ENCODE measurements at regions not wholly inside any gene's neighbourhood (a gene's known extent, or its start where the extent isn't known, plus 50 kb on each side); places are given as distances from the start of the nearest gene placed in this dataset.

GRCh38 chr14:31937730-31938346, 139.3 kb upstream of the ARHGAP5 start:
- DNase-seq (peak; percentile 48 to 79), ATAC-seq (peak; percentile 100)
- Mint-ChIP-seq H3K27ac (no peak overlapping the region), H3K9me3 (no peaks in the 10 kb centered on the region), H3K4me3 (no peak overlapping the region), H3K4me1 (peaks cover 8% of the 10 kb centered on the region), H3K27me3 (no peaks in the 10 kb centered on the region)

GRCh38 chr14:31939934-31940333, 137.2 kb upstream of the ARHGAP5 start:
- Mint-ChIP-seq H3K27ac (peak overlapping the region in 1 of 2 donors; percentile 21), H3K9me3 (no peaks in the 10 kb centered on the region), H3K4me1 (peaks cover 15% of the 10 kb centered on the region), H3K4me3 (no peak overlapping the region), H3K27me3 (no peaks in the 10 kb centered on the region)
- DNase-seq, result no peak
- ATAC-seq, result no peak

DNA sequence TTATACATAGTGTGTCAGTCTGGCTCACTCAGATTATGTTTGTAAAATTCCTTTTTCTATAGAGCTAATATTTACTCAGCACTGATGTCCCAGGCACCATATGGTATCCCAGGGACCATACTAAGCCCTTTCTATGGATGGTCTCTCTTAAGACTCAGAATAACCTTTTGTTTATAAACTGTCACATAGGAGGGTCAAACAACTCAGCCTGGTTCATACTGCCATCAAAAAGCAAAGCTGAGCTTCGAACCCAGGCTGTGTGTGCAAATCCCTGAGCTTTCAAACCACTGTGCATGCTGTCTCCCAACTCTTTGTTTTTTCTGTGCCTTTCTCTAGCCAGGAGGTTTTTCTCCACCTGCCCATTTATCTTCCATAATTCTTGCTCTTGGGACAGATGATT, 135.6 kb upstream of the ARHGAP5 start:
- no peak for DNase-seq
- Mint-ChIP-seq H3K4me1 (peaks cover 20% of the 10 kb centered on the region), H3K27ac (no peak overlapping the region), H3K27me3 (no peaks in the 10 kb centered on the region), H3K4me3 (no peak overlapping the region), H3K9me3 (no peaks in the 10 kb centered on the region)
- ATAC-seq, result no peak

- Mint-ChIP-seq H3K4me1 (peaks cover 20% of the 10 kb centered on the region), H3K27me3 (no peaks in the 10 kb centered on the region), H3K4me3 (no peak overlapping the region), H3K9me3 (no peaks in the 10 kb centered on the region), H3K27ac (no peak overlapping the region)
- ATAC-seq (no peak), DNase-seq (no peak)
These were observed 134.8 kb upstream of the ARHGAP5 start for GRCh38 chr14:31942166-31942841.

DNA sequence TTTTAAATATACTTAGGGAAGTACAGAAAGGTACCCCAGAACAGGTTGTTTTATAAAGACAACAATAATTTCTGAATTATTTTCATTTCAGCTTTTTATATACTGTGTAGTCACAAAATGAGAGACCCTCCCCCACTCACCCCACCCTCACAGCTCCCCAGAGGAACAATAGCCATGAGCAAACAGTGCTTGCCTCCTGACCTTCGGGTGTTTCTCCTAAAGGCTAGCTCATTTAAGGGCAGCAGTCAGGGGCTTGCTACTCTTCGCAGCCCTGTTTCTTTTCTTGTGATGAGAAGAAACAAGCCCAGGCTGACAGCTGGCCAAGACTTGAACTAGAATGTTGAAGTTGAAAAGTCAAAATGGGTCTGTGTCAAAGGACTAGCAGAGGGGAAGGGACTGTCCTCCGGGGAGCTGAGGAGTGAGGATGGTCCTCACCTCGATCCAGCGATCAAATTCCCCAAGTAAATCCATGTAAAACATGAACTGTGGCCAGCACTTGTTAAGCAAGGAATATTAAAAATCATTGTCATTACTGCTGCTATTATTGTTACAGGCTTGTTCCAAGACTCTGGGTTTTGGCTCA, 133.8 kb upstream of the ARHGAP5 start:
- ATAC-seq, result no peak
- Mint-ChIP-seq H3K27me3 (no peaks in the 10 kb centered on the region), H3K27ac (no peak overlapping the region), H3K9me3 (no peaks in the 10 kb centered on the region), H3K4me1 (peaks cover 12% of the 10 kb centered on the region), H3K4me3 (no peak overlapping the region)
- DNase-seq, result no peak

GRCh38 chr14:31943861-31944255, 133.2 kb upstream of the ARHGAP5 start:
- DNase-seq, result no peak
- Mint-ChIP-seq H3K9me3 (no peaks in the 10 kb centered on the region), H3K27me3 (no peaks in the 10 kb centered on the region), H3K4me3 (no peak overlapping the region), H3K4me1 (peaks cover 12% of the 10 kb centered on the region), H3K27ac (no peak overlapping the region)
- ATAC-seq, result no peak

DNA sequence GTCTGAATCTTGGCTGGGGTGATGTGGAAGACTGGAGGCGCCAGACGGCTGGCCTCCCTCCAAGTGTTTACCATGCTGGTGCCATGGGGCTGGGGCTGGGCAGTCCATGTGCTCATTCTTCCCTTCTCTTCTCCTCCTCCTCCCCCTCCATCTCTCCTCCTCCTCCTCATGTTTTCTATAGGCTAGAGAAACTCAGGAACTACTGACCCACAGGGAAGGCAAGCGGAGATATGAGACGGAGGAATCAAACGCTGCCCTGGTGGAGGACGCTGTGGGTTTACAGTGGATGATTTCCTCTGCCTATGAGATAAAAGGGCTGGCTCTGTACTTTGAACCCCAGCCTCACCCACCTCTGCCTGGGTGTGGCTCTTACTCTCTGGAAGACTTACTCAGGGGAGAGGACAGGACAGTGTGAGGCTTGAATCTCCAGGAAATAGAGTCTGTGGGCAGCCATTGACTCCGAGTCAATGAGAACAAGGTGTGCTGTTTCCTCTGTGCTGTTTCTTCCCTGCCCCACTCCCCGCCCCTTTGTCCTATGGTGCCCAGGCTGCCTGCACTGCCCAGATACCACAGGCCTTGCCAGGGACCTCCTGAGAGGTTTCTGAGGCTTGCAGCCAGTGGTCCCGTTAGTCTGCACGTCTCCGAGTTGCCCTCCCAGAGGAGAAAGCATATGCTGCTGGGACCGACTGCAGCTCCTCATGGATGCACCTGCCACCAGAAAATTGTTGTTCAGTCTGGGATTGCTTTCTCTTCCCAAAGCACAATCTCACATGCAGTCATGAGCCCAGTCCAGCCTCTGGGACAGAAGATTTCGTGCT, 132.6 kb upstream of the ARHGAP5 start:
- peaks cover 12% of the 10 kb centered on the region for H3K4me1 Mint-ChIP-seq

DNA sequence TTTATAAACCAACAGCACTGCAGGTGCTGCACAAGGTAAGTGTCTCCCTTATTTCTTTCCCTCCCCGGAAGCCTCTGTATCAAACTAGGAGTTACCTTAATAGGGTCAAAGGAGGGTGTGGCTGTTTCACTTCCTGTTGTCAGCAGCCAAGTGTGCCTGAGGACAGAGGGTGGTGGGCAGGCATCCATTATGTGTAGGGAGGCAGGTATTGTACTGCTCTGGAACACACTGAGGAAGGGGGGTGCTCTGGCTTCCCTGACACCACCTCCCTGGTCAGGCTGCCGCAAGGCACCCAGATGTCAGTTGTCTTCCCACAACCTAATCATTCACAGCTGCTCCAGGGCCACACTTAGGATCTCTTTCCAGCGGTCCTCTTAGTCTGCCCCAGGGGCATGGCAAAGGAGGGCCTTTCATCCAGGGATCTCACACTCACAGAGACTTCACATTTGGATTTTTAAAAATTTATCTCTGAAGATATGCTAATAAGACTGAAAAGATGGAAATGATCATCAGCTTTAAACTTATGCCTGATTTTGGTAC, 132.0 kb upstream of the ARHGAP5 start:
- Mint-ChIP-seq H3K9me3 (no peaks in the 10 kb centered on the region), H3K4me1 (peaks cover 12% of the 10 kb centered on the region), H3K4me3 (peak overlapping the region in 1 of 2 donors; percentile 26), H3K27ac (peak overlapping the region; percentile 16 to 50), H3K27me3 (no peaks in the 10 kb centered on the region)
- ATAC-seq (peak; percentile 76), DNase-seq (no peak)

More for the DNA sequence above, 132.6 kb upstream of the ARHGAP5 start:
- Mint-ChIP-seq H3K27ac (peak overlapping the region; percentile 50 to 53), H3K27me3 (no peaks in the 10 kb centered on the region), H3K9me3 (no peaks in the 10 kb centered on the region), H3K4me3 (no peak overlapping the region)
- DNase-seq, result no peak
- ATAC-seq, result peak; percentile 26

GRCh38 chr14:31945701-31946100, 131.4 kb upstream of the ARHGAP5 start:
- H3K27ac Mint-ChIP-seq, result no peak overlapping the region

GRCh38 chr14:31947076-31947475, 130.0 kb upstream of the ARHGAP5 start:
- no peak overlapping the region for H3K4me3 Mint-ChIP-seq

More at GRCh38 chr14:31945701-31946100, 131.4 kb upstream of the ARHGAP5 start:
- ATAC-seq, result no peak
- H3K4me1 Mint-ChIP-seq, result peaks cover 12% of the 10 kb centered on the region
- no peak overlapping the region for H3K4me3 Mint-ChIP-seq
- H3K9me3 Mint-ChIP-seq, result no peaks in the 10 kb centered on the region
- no peak for DNase-seq
- H3K27me3 Mint-ChIP-seq, result no peaks in the 10 kb centered on the region

GRCh38 chr14:31947680-31948595, 129.2 kb upstream of the ARHGAP5 start:
- Mint-ChIP-seq H3K4me3 (no peak overlapping the region), H3K27me3 (peaks cover 10% of the 10 kb centered on the region), H3K9me3 (no peaks in the 10 kb centered on the region), H3K4me1 (peaks cover 12% of the 10 kb centered on the region), H3K27ac (no peak overlapping the region)
- no peak for DNase-seq
- no peak for ATAC-seq

More at GRCh38 chr14:31947076-31947475, 130.0 kb upstream of the ARHGAP5 start:
- Mint-ChIP-seq H3K4me1 (peaks cover 12% of the 10 kb centered on the region), H3K9me3 (no peaks in the 10 kb centered on the region), H3K27me3 (peaks cover 10% of the 10 kb centered on the region), H3K27ac (no peak overlapping the region)
- ATAC-seq, result no peak
- no peak for DNase-seq

- H3K27me3 Mint-ChIP-seq, result peaks cover 10% of the 10 kb centered on the region
- H3K4me1 Mint-ChIP-seq, result peaks cover 7% of the 10 kb centered on the region
- no peak overlapping the region for H3K27ac Mint-ChIP-seq
- no peak for ATAC-seq
- DNase-seq, result no peak
- no peak overlapping the region for H3K4me3 Mint-ChIP-seq
- H3K9me3 Mint-ChIP-seq, result no peaks in the 10 kb centered on the region
These were observed 127.4 kb upstream of the ARHGAP5 start for GRCh38 chr14:31949709-31950108.

- Mint-ChIP-seq H3K27ac (no peak overlapping the region), H3K9me3 (no peaks in the 10 kb centered on the region), H3K27me3 (peaks cover 10% of the 10 kb centered on the region), H3K4me1 (peaks cover under 1% of the 10 kb centered on the region), H3K4me3 (no peak overlapping the region)
- no peak for ATAC-seq
- DNase-seq, result no peak
These were observed 126.8 kb upstream of the ARHGAP5 start for GRCh38 chr14:31950331-31950730.

- no peaks in the 10 kb centered on the region for H3K4me1 Mint-ChIP-seq
- no peak overlapping the region for H3K27ac Mint-ChIP-seq
- peaks cover 10% of the 10 kb centered on the region for H3K27me3 Mint-ChIP-seq
- ATAC-seq (no peak), DNase-seq (no peak)
- no peaks in the 10 kb centered on the region for H3K9me3 Mint-ChIP-seq
- no peak overlapping the region for H3K4me3 Mint-ChIP-seq
These were observed 126.1 kb upstream of the ARHGAP5 start for GRCh38 chr14:31950764-31951637.

Data from stimulated activated naive CD8-positive, alpha-beta T cell treated with anti-CD3 and anti-CD28 coated beads, Interleukin-15, amount 100 ng/mL, for 72 hours (primary cell).